ENCODE measurements at regions not wholly inside any gene's neighbourhood (a gene's known extent, or its start where the extent isn't known, plus 50 kb on each side); places are given as distances from the start of the nearest gene placed in this dataset.

DNA sequence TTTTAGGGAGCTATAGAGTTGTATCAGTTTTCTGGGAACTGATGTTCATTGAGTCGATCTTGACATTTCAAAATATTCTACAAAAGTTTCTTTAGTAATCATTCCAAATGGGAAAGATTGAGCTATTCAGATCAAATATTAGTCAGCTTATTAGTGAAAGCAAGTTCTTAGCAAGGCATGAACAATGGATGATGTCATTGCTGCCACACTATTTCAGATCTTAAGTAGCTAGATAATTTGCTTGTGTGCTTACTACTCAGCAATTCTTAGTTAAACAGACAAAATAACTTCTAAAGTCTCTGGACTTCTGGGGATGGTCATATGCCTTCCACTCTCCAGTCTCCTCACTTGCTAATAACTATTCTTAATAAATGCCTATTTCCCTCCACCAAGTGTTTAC lies 69.0 kb upstream of the CDH8 start:
- no peak overlapping the region for H3K4me3 ChIP-seq (ENCODE audit: low read length)
- no peaks in the 10 kb centered on the region for H3K36me3 ChIP-seq (ENCODE audit: insufficient read depth, low read length)
- H4K20me1 ChIP-seq (ENCODE audit: insufficient read depth): no peaks in the 10 kb centered on the region
- no peak overlapping the region for H3K9ac ChIP-seq (ENCODE audit: low read length)
- H3K79me2 ChIP-seq (replicated peaks; ENCODE audit: insufficient read depth, low read length): no peaks in the 10 kb centered on the region
- no peaks in the 10 kb centered on the region for H3F3A ChIP-seq (ENCODE audit: insufficient read depth, low read length, poor library complexity, severe bottlenecking)
- no peak overlapping the region for H2AFZ ChIP-seq (ENCODE audit: low read depth, low read length)
- TF ChIP-seq TAF1 (IDR thresholded peaks at IDR 0.05; ENCODE audit: low read depth) (no peak), SMC3 (conservative IDR thresholded peaks at IDR 0.05; ENCODE audit: poor library complexity) (no peak), EZH2 (IDR thresholded peaks at IDR 0.05; ENCODE audit: borderline replicate concordance, insufficient read depth, low read length, poor library complexity, severe bottlenecking) (no peak), RAD21 (conservative IDR thresholded peaks at IDR 0.05) (no peak), MXI1 (conservative IDR thresholded peaks at IDR 0.05; ENCODE audit: poor library complexity, severe bottlenecking) (no peak), EP300 (conservative IDR thresholded peaks at IDR 0.05; ENCODE audit: poor library complexity, severe bottlenecking) (no peak), POLR2AphosphoS5 (IDR thresholded peaks at IDR 0.05) (no peak)
- TF ChIP-seq, protein P1, sequence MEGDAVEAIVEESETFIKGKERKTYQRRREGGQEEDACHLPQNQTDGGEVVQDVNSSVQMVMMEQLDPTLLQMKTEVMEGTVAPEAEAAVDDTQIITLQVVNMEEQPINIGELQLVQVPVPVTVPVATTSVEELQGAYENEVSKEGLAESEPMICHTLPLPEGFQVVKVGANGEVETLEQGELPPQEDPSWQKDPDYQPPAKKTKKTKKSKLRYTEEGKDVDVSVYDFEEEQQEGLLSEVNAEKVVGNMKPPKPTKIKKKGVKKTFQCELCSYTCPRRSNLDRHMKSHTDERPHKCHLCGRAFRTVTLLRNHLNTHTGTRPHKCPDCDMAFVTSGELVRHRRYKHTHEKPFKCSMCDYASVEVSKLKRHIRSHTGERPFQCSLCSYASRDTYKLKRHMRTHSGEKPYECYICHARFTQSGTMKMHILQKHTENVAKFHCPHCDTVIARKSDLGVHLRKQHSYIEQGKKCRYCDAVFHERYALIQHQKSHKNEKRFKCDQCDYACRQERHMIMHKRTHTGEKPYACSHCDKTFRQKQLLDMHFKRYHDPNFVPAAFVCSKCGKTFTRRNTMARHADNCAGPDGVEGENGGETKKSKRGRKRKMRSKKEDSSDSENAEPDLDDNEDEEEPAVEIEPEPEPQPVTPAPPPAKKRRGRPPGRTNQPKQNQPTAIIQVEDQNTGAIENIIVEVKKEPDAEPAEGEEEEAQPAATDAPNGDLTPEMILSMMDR (IDR thresholded peaks at IDR 0.05; ENCODE audit: poor library complexity, severe bottlenecking): no peak
- TF ChIP-seq, protein P2, sequence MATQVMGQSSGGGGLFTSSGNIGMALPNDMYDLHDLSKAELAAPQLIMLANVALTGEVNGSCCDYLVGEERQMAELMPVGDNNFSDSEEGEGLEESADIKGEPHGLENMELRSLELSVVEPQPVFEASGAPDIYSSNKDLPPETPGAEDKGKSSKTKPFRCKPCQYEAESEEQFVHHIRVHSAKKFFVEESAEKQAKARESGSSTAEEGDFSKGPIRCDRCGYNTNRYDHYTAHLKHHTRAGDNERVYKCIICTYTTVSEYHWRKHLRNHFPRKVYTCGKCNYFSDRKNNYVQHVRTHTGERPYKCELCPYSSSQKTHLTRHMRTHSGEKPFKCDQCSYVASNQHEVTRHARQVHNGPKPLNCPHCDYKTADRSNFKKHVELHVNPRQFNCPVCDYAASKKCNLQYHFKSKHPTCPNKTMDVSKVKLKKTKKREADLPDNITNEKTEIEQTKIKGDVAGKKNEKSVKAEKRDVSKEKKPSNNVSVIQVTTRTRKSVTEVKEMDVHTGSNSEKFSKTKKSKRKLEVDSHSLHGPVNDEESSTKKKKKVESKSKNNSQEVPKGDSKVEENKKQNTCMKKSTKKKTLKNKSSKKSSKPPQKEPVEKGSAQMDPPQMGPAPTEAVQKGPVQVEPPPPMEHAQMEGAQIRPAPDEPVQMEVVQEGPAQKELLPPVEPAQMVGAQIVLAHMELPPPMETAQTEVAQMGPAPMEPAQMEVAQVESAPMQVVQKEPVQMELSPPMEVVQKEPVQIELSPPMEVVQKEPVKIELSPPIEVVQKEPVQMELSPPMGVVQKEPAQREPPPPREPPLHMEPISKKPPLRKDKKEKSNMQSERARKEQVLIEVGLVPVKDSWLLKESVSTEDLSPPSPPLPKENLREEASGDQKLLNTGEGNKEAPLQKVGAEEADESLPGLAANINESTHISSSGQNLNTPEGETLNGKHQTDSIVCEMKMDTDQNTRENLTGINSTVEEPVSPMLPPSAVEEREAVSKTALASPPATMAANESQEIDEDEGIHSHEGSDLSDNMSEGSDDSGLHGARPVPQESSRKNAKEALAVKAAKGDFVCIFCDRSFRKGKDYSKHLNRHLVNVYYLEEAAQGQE (IDR thresholded peaks at IDR 0.05; ENCODE audit: borderline replicate concordance): no peak
- peaks cover 5% of the 10 kb centered on the region for H3K27me3 ChIP-seq (ENCODE audit: insufficient read depth, low read depth, low read length)
- no peak overlapping the region for H3K27ac ChIP-seq (ENCODE audit: low read length)
- no peak overlapping the region for H3K4me2 ChIP-seq (ENCODE audit: low read length)
- no peaks in the 10 kb centered on the region for H3K9me2 ChIP-seq (ENCODE audit: insufficient read depth, low read length)
- H3K9me3 ChIP-seq (ENCODE audit: low read length): no peaks in the 10 kb centered on the region

DNA sequence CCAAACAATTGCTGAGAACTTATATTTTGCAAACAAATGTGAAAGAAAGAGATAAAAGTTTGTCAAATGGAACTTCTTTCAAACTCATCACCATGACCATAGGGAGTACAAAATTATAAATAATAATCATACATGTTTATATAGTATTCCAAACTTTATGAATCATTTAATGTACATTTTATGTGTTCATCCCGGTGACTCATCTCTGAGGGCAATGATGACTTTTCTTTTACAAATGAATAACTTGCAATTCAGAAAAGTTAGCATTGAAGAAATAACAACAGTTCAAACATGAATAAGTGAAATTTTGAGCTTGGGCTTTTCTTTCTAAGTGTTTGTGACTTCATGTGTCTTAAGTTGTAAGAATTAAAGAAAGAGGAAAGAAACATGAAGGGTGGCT lies 66.3 kb upstream of the CDH8 start:
- Histone ChIP-seq H3K4me3 (ENCODE audit: low read length) (no peak overlapping the region), H4K20me1 (ENCODE audit: insufficient read depth) (no peaks in the 10 kb centered on the region), H3K27ac (ENCODE audit: low read length) (no peak overlapping the region), H3K27me3 (ENCODE audit: insufficient read depth, low read depth, low read length) (peaks cover 5% of the 10 kb centered on the region), H3K79me2 (replicated peaks; ENCODE audit: insufficient read depth, low read length) (no peaks in the 10 kb centered on the region), H3K4me2 (ENCODE audit: low read length) (no peak overlapping the region), H3K36me3 (ENCODE audit: insufficient read depth, low read length) (no peaks in the 10 kb centered on the region), H3K9ac (ENCODE audit: low read length) (no peak overlapping the region), H3K9me2 (ENCODE audit: insufficient read depth, low read length) (no peaks in the 10 kb centered on the region), H3K9me3 (ENCODE audit: low read length) (no peaks in the 10 kb centered on the region), H3F3A (ENCODE audit: insufficient read depth, low read length, poor library complexity, severe bottlenecking) (no peaks in the 10 kb centered on the region), H2AFZ (ENCODE audit: low read depth, low read length) (no peak overlapping the region)
- TF ChIP-seq RAD21 (conservative IDR thresholded peaks at IDR 0.05) (no peak), SMC3 (conservative IDR thresholded peaks at IDR 0.05; ENCODE audit: poor library complexity) (no peak), TAF1 (IDR thresholded peaks at IDR 0.05; ENCODE audit: low read depth) (no peak), POLR2AphosphoS5 (IDR thresholded peaks at IDR 0.05) (no peak), EZH2 (IDR thresholded peaks at IDR 0.05; ENCODE audit: borderline replicate concordance, insufficient read depth, low read length, poor library complexity, severe bottlenecking) (no peak), EP300 (conservative IDR thresholded peaks at IDR 0.05; ENCODE audit: poor library complexity, severe bottlenecking) (no peak), MXI1 (conservative IDR thresholded peaks at IDR 0.05; ENCODE audit: poor library complexity, severe bottlenecking) (no peak)
- TF ChIP-seq, protein P1 (IDR thresholded peaks at IDR 0.05; ENCODE audit: poor library complexity, severe bottlenecking): no peak
- TF ChIP-seq, protein P2 (IDR thresholded peaks at IDR 0.05; ENCODE audit: borderline replicate concordance): no peak
